ENCODE measurements at regions not wholly inside any gene's neighbourhood (a gene's known extent, or its start where the extent isn't known, plus 50 kb on each side); places are given as distances from the start of the nearest gene placed in this dataset.

DNA sequence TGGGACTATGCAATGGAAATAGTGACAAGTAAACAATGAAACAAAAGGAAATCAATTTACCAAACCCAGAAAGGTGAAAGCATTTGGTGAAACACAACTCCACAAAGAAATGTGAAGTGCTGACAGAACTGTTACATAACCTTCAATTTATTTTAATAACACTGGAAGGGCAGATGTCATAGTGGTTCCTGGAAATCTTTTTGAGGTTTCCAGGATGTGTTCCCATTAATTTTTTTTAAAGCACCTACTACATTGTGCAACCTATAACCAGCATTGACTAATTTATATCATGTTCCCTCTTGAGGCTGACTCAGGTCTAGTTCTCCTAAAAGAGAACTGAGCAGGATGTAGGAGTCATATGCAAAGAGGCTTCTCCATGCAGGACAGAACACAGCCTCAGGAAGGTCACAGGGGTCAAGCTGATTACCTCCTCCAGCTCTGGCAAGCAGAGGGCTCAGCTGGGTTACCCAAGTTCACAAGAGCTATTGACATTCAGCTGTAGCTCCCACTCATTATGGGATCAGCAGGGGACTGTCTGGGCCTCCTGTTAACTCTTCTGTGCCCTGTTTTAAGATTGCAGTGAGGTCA, 157.1 kb upstream of the NRIP1 start (continued):
- TF ChIP-seq, protein P1, sequence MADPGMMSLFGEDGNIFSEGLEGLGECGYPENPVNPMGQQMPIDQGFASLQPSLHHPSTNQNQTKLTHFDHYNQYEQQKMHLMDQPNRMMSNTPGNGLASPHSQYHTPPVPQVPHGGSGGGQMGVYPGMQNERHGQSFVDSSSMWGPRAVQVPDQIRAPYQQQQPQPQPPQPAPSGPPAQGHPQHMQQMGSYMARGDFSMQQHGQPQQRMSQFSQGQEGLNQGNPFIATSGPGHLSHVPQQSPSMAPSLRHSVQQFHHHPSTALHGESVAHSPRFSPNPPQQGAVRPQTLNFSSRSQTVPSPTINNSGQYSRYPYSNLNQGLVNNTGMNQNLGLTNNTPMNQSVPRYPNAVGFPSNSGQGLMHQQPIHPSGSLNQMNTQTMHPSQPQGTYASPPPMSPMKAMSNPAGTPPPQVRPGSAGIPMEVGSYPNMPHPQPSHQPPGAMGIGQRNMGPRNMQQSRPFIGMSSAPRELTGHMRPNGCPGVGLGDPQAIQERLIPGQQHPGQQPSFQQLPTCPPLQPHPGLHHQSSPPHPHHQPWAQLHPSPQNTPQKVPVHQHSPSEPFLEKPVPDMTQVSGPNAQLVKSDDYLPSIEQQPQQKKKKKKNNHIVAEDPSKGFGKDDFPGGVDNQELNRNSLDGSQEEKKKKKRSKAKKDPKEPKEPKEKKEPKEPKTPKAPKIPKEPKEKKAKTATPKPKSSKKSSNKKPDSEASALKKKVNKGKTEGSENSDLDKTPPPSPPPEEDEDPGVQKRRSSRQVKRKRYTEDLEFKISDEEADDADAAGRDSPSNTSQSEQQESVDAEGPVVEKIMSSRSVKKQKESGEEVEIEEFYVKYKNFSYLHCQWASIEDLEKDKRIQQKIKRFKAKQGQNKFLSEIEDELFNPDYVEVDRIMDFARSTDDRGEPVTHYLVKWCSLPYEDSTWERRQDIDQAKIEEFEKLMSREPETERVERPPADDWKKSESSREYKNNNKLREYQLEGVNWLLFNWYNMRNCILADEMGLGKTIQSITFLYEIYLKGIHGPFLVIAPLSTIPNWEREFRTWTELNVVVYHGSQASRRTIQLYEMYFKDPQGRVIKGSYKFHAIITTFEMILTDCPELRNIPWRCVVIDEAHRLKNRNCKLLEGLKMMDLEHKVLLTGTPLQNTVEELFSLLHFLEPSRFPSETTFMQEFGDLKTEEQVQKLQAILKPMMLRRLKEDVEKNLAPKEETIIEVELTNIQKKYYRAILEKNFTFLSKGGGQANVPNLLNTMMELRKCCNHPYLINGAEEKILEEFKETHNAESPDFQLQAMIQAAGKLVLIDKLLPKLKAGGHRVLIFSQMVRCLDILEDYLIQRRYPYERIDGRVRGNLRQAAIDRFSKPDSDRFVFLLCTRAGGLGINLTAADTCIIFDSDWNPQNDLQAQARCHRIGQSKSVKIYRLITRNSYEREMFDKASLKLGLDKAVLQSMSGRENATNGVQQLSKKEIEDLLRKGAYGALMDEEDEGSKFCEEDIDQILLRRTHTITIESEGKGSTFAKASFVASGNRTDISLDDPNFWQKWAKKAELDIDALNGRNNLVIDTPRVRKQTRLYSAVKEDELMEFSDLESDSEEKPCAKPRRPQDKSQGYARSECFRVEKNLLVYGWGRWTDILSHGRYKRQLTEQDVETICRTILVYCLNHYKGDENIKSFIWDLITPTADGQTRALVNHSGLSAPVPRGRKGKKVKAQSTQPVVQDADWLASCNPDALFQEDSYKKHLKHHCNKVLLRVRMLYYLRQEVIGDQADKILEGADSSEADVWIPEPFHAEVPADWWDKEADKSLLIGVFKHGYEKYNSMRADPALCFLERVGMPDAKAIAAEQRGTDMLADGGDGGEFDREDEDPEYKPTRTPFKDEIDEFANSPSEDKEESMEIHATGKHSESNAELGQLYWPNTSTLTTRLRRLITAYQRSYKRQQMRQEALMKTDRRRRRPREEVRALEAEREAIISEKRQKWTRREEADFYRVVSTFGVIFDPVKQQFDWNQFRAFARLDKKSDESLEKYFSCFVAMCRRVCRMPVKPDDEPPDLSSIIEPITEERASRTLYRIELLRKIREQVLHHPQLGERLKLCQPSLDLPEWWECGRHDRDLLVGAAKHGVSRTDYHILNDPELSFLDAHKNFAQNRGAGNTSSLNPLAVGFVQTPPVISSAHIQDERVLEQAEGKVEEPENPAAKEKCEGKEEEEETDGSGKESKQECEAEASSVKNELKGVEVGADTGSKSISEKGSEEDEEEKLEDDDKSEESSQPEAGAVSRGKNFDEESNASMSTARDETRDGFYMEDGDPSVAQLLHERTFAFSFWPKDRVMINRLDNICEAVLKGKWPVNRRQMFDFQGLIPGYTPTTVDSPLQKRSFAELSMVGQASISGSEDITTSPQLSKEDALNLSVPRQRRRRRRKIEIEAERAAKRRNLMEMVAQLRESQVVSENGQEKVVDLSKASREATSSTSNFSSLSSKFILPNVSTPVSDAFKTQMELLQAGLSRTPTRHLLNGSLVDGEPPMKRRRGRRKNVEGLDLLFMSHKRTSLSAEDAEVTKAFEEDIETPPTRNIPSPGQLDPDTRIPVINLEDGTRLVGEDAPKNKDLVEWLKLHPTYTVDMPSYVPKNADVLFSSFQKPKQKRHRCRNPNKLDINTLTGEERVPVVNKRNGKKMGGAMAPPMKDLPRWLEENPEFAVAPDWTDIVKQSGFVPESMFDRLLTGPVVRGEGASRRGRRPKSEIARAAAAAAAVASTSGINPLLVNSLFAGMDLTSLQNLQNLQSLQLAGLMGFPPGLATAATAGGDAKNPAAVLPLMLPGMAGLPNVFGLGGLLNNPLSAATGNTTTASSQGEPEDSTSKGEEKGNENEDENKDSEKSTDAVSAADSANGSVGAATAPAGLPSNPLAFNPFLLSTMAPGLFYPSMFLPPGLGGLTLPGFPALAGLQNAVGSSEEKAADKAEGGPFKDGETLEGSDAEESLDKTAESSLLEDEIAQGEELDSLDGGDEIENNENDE (IDR thresholded peaks at IDR 0.05; ENCODE audit: low read depth, low read length): no peak
- TF ChIP-seq RBM17 (IDR thresholded peaks at IDR 0.05; ENCODE audit: borderline replicate concordance, low read depth, low read length): no peak
